OCI-LY1 (cell line): ENCODE measurements at regions not wholly inside any gene's neighbourhood (a gene's known extent, or its start where the extent isn't known, plus 50 kb on each side); places are given as distances from the start of the nearest gene placed in this dataset.

Experiments used
- H2AFZ ChIP-seq: fragments of 200-600 bp; sonication (generic), shearing (Covaris generic); 2 replicates; pipeline ENCODE4 v1.6.0; 2014; ENCODE audit warnings: antibody characterized with exemption, mild to moderate bottlenecking, low read length
- H3F3A ChIP-seq: fragments of 200-600 bp; sonication (generic), shearing (Covaris generic); 2 replicates; pipeline ENCODE4 v1.6.0; 2014; ENCODE audit warnings: mild to moderate bottlenecking, antibody characterized with exemption, low read length, moderate library complexity; ENCODE audit not compliant: insufficient read depth
- H3K27ac ChIP-seq: fragments of 200-600 bp; sonication (generic); 2 replicates; pipeline ENCODE4 v1.5.1; 2014; ENCODE audit warnings: low read length, mixed run types, mild to moderate bottlenecking, low read depth; ENCODE audit not compliant: poor library complexity, severe bottlenecking
- H3K27me3 ChIP-seq: fragments of 200-600 bp; sonication (generic); 2 replicates; pipeline ENCODE4 v1.6.0; 2014; ENCODE audit warnings: antibody characterized with exemption, mild to moderate bottlenecking, low read length, moderate library complexity; ENCODE audit not compliant: insufficient read depth
- H3K36me3 ChIP-seq: fragments of 200-600 bp; sonication (generic); 2 replicates; pipeline ENCODE4 v1.6.1; 2014; ENCODE audit warnings: mild to moderate bottlenecking, antibody characterized with exemption, low read length, moderate library complexity, mixed read lengths; ENCODE audit not compliant: insufficient read depth
- H3K4me1 ChIP-seq: fragments of 200-600 bp; sonication (generic); 2 replicates; pipeline ENCODE4 v1.5.1; 2014; ENCODE audit warnings: mild to moderate bottlenecking, low read length, moderate library complexity; ENCODE audit not compliant: insufficient read depth, severe bottlenecking
- H3K4me2 ChIP-seq: fragments of 200-600 bp; sonication (generic), shearing (Covaris generic); 2 replicates; pipeline ENCODE4 v1.6.1; 2014; ENCODE audit warnings: low read length
- H3K4me3 ChIP-seq: fragments of 200-600 bp; sonication (generic); 2 replicates; pipeline ENCODE4 v1.5.1; 2014; ENCODE audit warnings: low read length, low read depth, mild to moderate bottlenecking, mixed read lengths; ENCODE audit not compliant: poor library complexity, severe bottlenecking
- H3K79me2 ChIP-seq: fragments of 200-600 bp; shearing (Covaris generic); 2 replicates; pipeline ENCODE4 v1.6.1; 2016; ENCODE audit warnings: mixed run types, low read length, mixed read lengths; ENCODE audit not compliant: insufficient read depth
- H3K9ac ChIP-seq: fragments of 200-600 bp; sonication (generic), shearing (Covaris generic); 2 replicates; pipeline ENCODE4 v1.6.1; 2014; ENCODE audit warnings: mild to moderate bottlenecking, low read length, mixed read lengths
- H3K9me2 ChIP-seq: fragments of 200-600 bp; sonication (generic), shearing (Covaris generic); 2 replicates; pipeline ENCODE4 v1.6.1; 2014; ENCODE audit warnings: low read depth, mild to moderate bottlenecking, low read length, mixed read lengths
- H3K9me3 ChIP-seq: fragments of 200-600 bp; shearing (Covaris generic); 2 replicates; pipeline ENCODE4 v1.6.1; 2014; ENCODE audit warnings: low read length, mixed read lengths
- H4K20me1 ChIP-seq: fragments of 200-600 bp; sonication (generic), shearing (Covaris generic); 2 replicates; pipeline ENCODE4 v1.6.0; 2016; ENCODE audit warnings: mild to moderate bottlenecking, low read length; ENCODE audit not compliant: insufficient read depth
- EZH2 ChIP-seq: fragments of 200-600 bp; sonication (generic), shearing (Covaris generic); IDR thresholded peaks from 2 replicates; pipeline ENCODE4 v1.8.0; 2017; ENCODE audit warnings: borderline replicate concordance, mixed run types, mild to moderate bottlenecking, antibody characterized with exemption, low read length, moderate library complexity, mixed read lengths
- TF ChIP-seq, protein P1 (sequence below): fragments of 200-600 bp; sonication (generic), shearing (Covaris generic); IDR thresholded peaks from 2 replicates; pipeline ENCODE4 v1.5.1; 2017; ENCODE audit warnings: mild to moderate bottlenecking, antibody characterized with exemption, low read length, moderate library complexity, mixed read lengths

DNA sequence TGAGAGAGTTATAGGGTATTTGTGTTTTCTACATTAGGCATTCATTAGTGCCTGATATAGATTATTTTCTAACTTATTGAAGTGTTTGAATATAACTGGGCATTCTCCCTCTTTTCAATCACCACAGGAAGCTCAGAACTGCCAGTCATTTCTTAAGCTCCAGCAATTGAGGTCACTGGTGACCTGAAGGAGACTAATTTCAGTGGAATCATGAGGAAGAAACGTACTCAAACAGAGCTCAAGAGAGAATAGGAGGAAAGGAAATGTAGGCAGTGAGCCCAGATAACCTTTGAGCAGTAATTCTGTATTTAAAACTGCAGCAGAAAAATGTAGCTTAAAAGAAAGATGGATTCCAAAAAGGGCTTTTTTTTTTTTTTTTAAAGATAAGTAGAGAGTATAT, 1035.5 kb downstream of the SOCS6 start:
- Histone ChIP-seq H3K4me1 (no peaks in the 10 kb centered on the region), H3K9me2 (no peaks in the 10 kb centered on the region), H3K27ac (no peak overlapping the region), H3K4me2 (no peak overlapping the region), H3K79me2 (no peaks in the 10 kb centered on the region), H4K20me1 (no peaks in the 10 kb centered on the region), H3K9ac (no peak overlapping the region), H3K27me3 (no peaks in the 10 kb centered on the region), H3K9me3 (no peaks in the 10 kb centered on the region), H2AFZ (no peak overlapping the region), H3F3A (no peaks in the 10 kb centered on the region), H3K36me3 (no peaks in the 10 kb centered on the region), H3K4me3 (no peak overlapping the region)
- TF ChIP-seq EZH2: no peak
- TF ChIP-seq, protein P1, sequence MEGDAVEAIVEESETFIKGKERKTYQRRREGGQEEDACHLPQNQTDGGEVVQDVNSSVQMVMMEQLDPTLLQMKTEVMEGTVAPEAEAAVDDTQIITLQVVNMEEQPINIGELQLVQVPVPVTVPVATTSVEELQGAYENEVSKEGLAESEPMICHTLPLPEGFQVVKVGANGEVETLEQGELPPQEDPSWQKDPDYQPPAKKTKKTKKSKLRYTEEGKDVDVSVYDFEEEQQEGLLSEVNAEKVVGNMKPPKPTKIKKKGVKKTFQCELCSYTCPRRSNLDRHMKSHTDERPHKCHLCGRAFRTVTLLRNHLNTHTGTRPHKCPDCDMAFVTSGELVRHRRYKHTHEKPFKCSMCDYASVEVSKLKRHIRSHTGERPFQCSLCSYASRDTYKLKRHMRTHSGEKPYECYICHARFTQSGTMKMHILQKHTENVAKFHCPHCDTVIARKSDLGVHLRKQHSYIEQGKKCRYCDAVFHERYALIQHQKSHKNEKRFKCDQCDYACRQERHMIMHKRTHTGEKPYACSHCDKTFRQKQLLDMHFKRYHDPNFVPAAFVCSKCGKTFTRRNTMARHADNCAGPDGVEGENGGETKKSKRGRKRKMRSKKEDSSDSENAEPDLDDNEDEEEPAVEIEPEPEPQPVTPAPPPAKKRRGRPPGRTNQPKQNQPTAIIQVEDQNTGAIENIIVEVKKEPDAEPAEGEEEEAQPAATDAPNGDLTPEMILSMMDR: no peak

DNA sequence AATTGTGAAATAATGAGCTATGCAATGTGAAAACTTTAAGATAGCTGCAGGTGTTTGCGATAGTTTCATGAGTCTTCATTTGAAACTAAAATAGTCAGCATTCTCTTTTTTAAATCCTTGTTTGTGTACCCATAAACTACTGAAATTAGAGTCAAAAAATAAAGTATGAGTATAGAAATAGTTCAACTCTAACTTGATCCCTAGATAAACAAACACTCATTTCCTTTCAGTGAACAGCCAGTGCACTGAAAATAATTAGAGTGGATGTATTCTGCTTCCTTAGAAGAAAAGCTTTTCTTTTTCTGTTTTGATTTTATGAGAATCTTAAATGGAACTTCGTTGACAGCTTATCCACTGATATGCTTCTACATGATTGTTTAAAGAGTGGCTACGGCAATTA, 1033.4 kb downstream of the SOCS6 start:
- Histone ChIP-seq H3K36me3 (no peaks in the 10 kb centered on the region), H3K9ac (no peak overlapping the region), H3K4me2 (no peak overlapping the region), H3F3A (no peaks in the 10 kb centered on the region), H3K4me3 (no peak overlapping the region), H4K20me1 (no peaks in the 10 kb centered on the region), H3K27ac (no peak overlapping the region), H3K4me1 (no peaks in the 10 kb centered on the region), H2AFZ (no peak overlapping the region), H3K9me2 (no peaks in the 10 kb centered on the region), H3K27me3 (no peaks in the 10 kb centered on the region), H3K79me2 (no peaks in the 10 kb centered on the region), H3K9me3 (no peaks in the 10 kb centered on the region)
- TF ChIP-seq, protein P1: no peak
- TF ChIP-seq EZH2: no peak

DNA sequence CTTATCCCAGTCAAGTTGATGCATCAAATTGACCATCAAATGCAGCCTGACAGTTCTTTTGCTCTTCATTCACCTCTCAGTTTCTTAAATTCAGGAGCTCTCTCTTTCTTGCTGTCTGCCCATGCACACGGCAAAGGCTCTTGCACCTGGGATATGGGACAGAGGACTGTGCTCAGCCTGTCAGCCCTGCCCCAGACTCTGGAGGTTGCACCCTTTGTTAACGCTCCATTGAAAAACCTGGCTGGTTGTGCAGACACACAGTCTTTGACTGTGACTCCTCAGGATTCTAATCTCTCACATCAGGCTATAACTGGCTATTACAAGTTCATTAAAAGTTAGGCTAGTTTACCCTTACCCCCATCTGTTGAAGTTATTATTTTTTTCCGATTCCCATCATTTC, 1032.5 kb downstream of the SOCS6 start:
- H2AFZ ChIP-seq: no peak overlapping the region
- H3K27ac ChIP-seq: no peak overlapping the region
- H3K9me3 ChIP-seq: no peaks in the 10 kb centered on the region
- H3K4me2 ChIP-seq: no peak overlapping the region
- no peaks in the 10 kb centered on the region for H4K20me1 ChIP-seq
- no peaks in the 10 kb centered on the region for H3K4me1 ChIP-seq
- no peaks in the 10 kb centered on the region for H3K27me3 ChIP-seq
- no peaks in the 10 kb centered on the region for H3K9me2 ChIP-seq
- no peaks in the 10 kb centered on the region for H3K36me3 ChIP-seq
- no peaks in the 10 kb centered on the region for H3F3A ChIP-seq
- no peaks in the 10 kb centered on the region for H3K79me2 ChIP-seq
- no peak overlapping the region for H3K9ac ChIP-seq
- H3K4me3 ChIP-seq: no peak overlapping the region
- TF ChIP-seq, protein P1: no peak
- no peak for TF ChIP-seq EZH2
